ENCODE measurements at regions not wholly inside any gene's neighbourhood (a gene's known extent, or its start where the extent isn't known, plus 50 kb on each side); places are given as distances from the start of the nearest gene placed in this dataset.

DNA sequence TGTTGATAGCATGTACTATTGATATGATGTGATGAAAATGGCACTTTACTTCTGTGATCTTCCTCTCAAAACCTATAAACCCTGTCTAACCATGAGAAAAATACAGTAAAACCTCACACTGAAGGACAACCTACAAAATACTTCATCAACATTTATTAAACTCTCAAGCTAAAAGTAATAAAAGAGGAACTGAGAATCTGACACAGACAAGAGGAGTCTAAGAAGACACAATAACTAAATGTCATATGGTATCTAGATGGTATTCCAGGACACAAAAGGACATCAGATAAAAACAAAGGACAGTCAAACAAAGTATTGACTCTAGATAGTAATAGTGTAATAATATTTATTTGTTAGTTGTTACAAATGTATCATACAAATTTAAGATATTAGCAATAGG lies 655.3 kb downstream of the SH3BGRL start:
- H3K4me2 ChIP-seq (ENCODE audit: low read length) = no peak overlapping the region
- TF ChIP-seq, protein P1, sequence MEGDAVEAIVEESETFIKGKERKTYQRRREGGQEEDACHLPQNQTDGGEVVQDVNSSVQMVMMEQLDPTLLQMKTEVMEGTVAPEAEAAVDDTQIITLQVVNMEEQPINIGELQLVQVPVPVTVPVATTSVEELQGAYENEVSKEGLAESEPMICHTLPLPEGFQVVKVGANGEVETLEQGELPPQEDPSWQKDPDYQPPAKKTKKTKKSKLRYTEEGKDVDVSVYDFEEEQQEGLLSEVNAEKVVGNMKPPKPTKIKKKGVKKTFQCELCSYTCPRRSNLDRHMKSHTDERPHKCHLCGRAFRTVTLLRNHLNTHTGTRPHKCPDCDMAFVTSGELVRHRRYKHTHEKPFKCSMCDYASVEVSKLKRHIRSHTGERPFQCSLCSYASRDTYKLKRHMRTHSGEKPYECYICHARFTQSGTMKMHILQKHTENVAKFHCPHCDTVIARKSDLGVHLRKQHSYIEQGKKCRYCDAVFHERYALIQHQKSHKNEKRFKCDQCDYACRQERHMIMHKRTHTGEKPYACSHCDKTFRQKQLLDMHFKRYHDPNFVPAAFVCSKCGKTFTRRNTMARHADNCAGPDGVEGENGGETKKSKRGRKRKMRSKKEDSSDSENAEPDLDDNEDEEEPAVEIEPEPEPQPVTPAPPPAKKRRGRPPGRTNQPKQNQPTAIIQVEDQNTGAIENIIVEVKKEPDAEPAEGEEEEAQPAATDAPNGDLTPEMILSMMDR (IDR thresholded peaks at IDR 0.05) = no peak

GRCh38 chrX:81866873-81867272 lies 665.0 kb downstream of the SH3BGRL start:
- no peaks in the 10 kb centered on the region for H3K79me2 ChIP-seq
- H3K4me2 ChIP-seq (ENCODE audit: low read length) = no peak overlapping the region
- H3K9me3 ChIP-seq (ENCODE audit: control insufficient read depth, low read length) = no peaks in the 10 kb centered on the region
- H3K9ac ChIP-seq = no peak overlapping the region
- no peak overlapping the region for H2AFZ ChIP-seq
- H3K27ac ChIP-seq = no peak overlapping the region
- H3K36me3 ChIP-seq (ENCODE audit: control insufficient read depth, insufficient read depth, low read length) = no peaks in the 10 kb centered on the region
- H3K4me1 ChIP-seq = no peaks in the 10 kb centered on the region
- no peak overlapping the region for H3K4me3 ChIP-seq (ENCODE audit: low read depth, low read length)
- H3K27me3 ChIP-seq (ENCODE audit: control insufficient read depth, insufficient read depth, low read length) = no peaks in the 10 kb centered on the region
- TF ChIP-seq, protein P1 (IDR thresholded peaks at IDR 0.05) = no peak

More for the DNA sequence above, 655.3 kb downstream of the SH3BGRL start:
- Histone ChIP-seq H3K36me3 (ENCODE audit: control insufficient read depth, insufficient read depth, low read length) (no peaks in the 10 kb centered on the region), H2AFZ (no peak overlapping the region), H3K27ac (no peak overlapping the region), H3K9ac (no peak overlapping the region), H3K4me3 (ENCODE audit: low read depth, low read length) (no peak overlapping the region), H3K27me3 (ENCODE audit: control insufficient read depth, insufficient read depth, low read length) (no peaks in the 10 kb centered on the region), H3K79me2 (no peaks in the 10 kb centered on the region), H3K4me1 (no peaks in the 10 kb centered on the region), H3K9me3 (ENCODE audit: control insufficient read depth, low read length) (no peaks in the 10 kb centered on the region)

DNA sequence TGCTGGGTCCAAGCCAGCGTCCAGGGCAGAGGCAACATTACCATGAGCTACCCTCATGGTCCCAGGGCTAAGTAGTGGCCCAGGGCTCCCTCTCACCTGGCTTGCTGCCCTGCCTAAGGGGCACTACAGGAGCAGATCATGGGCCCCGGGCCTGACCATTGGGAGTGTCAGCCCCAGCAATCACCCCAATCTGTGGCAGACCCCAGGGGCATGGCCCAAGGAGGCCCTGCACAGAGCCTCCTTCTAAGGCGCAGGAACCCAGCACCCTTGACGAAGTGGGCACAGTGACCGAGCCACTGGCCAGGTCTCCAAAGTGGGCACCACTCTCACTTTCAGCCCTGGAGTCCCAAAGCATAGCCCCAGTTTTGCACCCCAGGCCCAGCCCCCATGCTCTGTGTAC lies 667.1 kb downstream of the SH3BGRL start:
- Histone ChIP-seq H3K4me2 (ENCODE audit: low read length) (no peak overlapping the region), H3K9me3 (ENCODE audit: control insufficient read depth, low read length) (no peaks in the 10 kb centered on the region), H3K79me2 (no peaks in the 10 kb centered on the region), H3K9ac (no peak overlapping the region), H2AFZ (no peak overlapping the region), H3K27me3 (ENCODE audit: control insufficient read depth, insufficient read depth, low read length) (no peaks in the 10 kb centered on the region), H3K36me3 (ENCODE audit: control insufficient read depth, insufficient read depth, low read length) (no peaks in the 10 kb centered on the region), H3K4me1 (no peaks in the 10 kb centered on the region), H3K4me3 (ENCODE audit: low read depth, low read length) (no peak overlapping the region), H3K27ac (no peak overlapping the region)
- TF ChIP-seq, protein P1 (IDR thresholded peaks at IDR 0.05) = no peak

DNA sequence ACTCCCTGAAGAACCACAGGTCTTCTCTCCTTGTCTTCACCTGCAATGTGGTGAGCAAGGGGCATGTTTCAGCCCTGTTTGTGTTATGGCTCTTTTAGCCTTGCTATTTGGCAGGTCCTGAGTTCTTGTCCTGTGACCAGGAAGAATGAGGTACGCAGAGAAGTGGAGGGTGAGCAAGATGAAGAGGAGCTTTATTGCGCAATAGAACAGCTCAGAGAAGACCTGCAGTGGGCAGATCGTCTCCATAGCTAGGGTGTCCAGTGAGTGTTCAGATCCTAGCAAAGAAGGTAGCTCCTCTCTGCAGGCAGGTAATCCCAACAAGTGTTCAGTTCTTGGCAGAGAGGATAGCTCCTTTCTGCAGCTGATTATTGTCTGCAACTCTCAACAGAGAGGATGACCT lies 672.9 kb downstream of the SH3BGRL start:
- TF ChIP-seq, protein P1 (IDR thresholded peaks at IDR 0.05) = no peak
- no peak overlapping the region for H3K4me2 ChIP-seq (ENCODE audit: low read length)
- H3K9me3 ChIP-seq (ENCODE audit: control insufficient read depth, low read length) = no peaks in the 10 kb centered on the region
- no peaks in the 10 kb centered on the region for H3K79me2 ChIP-seq
- no peaks in the 10 kb centered on the region for H3K4me1 ChIP-seq
- no peak overlapping the region for H3K4me3 ChIP-seq (ENCODE audit: low read depth, low read length)
- H3K27me3 ChIP-seq (ENCODE audit: control insufficient read depth, insufficient read depth, low read length) = no peaks in the 10 kb centered on the region
- no peak overlapping the region for H2AFZ ChIP-seq
- H3K9ac ChIP-seq = no peak overlapping the region
- H3K36me3 ChIP-seq (ENCODE audit: control insufficient read depth, insufficient read depth, low read length) = no peaks in the 10 kb centered on the region
- H3K27ac ChIP-seq = no peak overlapping the region

DNA sequence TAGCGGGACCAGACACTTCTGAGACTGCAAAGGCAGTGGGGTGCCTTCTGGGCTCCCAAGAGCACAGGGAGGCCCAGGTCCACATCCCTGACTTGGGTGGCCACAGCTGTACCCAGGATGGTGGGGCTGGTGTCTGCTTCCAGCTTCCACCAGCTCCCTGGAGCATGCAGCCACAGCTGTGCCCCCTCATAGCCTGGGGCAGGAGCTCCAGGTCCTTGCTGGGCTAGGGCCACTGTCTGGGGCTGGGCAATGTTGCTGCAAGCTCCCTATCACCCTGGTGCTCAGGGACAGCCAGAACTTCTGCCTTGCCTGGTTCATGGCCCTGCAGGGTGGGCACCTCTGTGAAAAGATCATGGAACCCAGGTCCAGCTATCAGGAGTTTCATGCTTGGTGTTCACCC lies 673.9 kb downstream of the SH3BGRL start:
- TF ChIP-seq, protein P1 (IDR thresholded peaks at IDR 0.05) = no peak
- Histone ChIP-seq H3K27me3 (ENCODE audit: control insufficient read depth, insufficient read depth, low read length) (no peaks in the 10 kb centered on the region), H3K27ac (no peak overlapping the region), H3K4me3 (ENCODE audit: low read depth, low read length) (no peak overlapping the region), H3K4me2 (ENCODE audit: low read length) (no peak overlapping the region), H3K9ac (no peak overlapping the region), H2AFZ (no peak overlapping the region), H3K9me3 (ENCODE audit: control insufficient read depth, low read length) (no peaks in the 10 kb centered on the region), H3K79me2 (no peaks in the 10 kb centered on the region), H3K4me1 (no peaks in the 10 kb centered on the region), H3K36me3 (ENCODE audit: control insufficient read depth, insufficient read depth, low read length) (no peaks in the 10 kb centered on the region)
